ENCODE measurements at regions not wholly inside any gene's neighbourhood (a gene's known extent, or its start where the extent isn't known, plus 50 kb on each side); places are given as distances from the start of the nearest gene placed in this dataset.
"Not testable (repeated sequence)": the region's sequence is repeated elsewhere in the genome, so short reads cannot be mapped to it uniquely, and the experiment has no call there.

GRCh38 chr17:55990332-55991006 is 162.8 kb upstream of the ANKFN1 start:
- in situ Hi-C loops (cut with HindIII; ENCODE audit: low sequenced_read_pairs) = no loop called here
- no peak for DNase-seq (ENCODE audit: low spot score)

DNA sequence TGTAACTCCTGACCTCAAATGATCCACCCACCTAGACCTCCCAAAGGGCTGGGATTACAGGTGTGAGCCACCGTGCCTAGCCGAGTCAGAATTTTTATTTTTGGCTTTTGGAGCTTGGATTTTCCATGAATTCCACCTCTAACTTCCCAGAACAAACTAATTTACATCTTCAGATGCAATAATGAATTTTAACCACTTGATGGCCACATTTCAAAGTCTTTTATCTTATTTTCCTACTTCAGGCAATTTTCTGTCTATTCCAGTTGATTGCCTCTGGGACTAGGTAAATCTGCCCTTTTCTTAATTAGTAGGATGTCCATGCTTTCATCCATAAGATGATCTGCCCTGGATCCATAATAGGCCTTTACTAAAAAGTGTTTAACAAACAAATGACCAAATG is 156.4 kb upstream of the ANKFN1 start:
- no peak for DNase-seq (ENCODE audit: low spot score)
- in situ Hi-C loops (cut with HindIII; ENCODE audit: low sequenced_read_pairs) = no loop called here

DNA sequence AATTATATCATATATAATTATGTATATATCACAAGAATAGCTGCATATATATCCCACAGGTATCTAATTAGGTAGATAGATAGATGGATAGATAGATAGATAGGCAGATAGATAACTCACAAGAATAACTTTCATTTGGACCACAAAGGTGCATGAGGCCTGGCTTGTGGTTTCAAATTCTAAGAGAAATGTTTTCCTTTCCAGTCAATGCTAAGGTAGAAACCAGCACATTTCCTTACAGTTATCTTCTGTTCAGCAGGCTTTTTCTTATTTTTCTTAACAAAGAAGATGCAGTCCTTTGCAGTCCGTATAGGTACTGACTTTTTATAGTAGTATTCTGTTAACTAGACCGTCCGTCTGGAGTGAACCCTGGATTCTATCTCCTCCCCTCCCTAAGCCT is 152.9 kb upstream of the ANKFN1 start:
- no peak for DNase-seq (ENCODE audit: low spot score)
- in situ Hi-C loops (cut with HindIII; ENCODE audit: low sequenced_read_pairs) = no loop called here

DNA sequence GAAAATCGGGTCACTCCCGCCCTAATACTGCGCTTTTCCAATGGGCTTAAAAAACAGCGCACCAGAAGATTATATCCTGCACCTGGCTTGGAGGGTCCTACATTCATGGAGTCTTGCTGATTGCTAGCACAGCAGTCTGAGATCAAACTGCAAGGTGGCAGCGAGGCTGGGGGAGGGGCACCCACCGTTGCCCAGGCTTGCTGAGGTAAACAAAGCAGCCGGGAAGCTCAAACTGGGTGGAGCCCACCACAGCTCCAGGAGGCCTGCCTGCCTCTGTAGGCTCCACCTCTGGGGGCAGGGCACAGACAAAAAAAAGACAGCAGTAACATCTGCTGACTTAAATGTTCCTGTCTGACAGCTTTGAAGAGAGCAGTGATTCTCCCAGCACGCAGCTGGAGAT is 150.6 kb upstream of the ANKFN1 start:
- in situ Hi-C loops (cut with HindIII; ENCODE audit: low sequenced_read_pairs) = not testable (repeated sequence)

DNA sequence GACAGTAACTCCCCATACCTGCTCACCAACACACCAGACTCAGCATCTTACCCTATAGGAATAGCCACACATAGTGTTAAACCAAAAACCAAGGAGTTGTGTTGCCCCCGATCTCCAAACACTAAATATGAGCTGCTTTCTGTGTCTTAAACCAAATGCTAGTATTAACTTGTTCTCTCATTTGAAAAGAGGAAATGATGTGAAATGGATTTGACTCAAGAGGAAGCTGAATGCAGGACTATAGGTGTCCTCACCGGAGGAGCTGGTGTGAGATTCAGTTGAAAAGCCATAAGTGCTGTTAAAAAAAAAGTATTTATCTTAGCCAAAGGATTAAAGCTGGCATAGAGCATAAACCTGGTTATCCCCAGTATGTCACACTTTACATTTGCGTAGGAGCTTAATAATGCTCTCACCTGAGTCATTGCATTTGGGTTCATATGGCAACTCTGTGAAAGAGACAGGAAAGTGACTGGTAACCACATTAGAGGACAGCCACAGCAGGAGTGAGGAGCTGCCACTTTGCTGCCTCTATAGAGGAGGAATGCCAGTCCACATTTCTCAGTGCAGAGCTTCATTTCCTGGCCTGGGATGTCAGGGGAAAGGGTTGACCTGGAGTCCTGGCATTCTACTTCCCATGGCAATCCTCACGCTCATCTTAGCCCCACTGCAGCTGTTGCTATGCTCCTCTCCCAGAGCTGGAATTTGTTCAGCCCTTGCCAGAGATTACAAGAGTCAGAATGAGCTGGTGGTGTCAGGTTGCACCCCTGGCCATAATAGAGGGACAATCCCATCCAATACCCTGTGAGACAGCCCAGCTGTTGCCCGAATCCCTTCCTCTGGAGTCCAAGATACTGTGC is 143.3 kb upstream of the ANKFN1 start:
- in situ Hi-C loops (cut with HindIII; ENCODE audit: low sequenced_read_pairs) = no loop called here

More for the DNA sequence above, 150.6 kb upstream of the ANKFN1 start:
- not testable (repeated sequence) for DNase-seq (ENCODE audit: low spot score)

GRCh38 chr17:56011406-56012131 is 141.7 kb upstream of the ANKFN1 start:
- in situ Hi-C loops (cut with HindIII; ENCODE audit: low sequenced_read_pairs) = no loop called here
- no peak for DNase-seq (ENCODE audit: low spot score)

More for the DNA sequence above, 143.3 kb upstream of the ANKFN1 start:
- no peak for DNase-seq (ENCODE audit: low spot score)

GRCh38 chr17:56018211-56018610 is 135.1 kb upstream of the ANKFN1 start:
- no peak for DNase-seq (ENCODE audit: low spot score)
- in situ Hi-C loops (cut with HindIII; ENCODE audit: low sequenced_read_pairs) = no loop called here

GRCh38 chr17:56020369-56020768 is 132.9 kb upstream of the ANKFN1 start:
- in situ Hi-C loops (cut with HindIII; ENCODE audit: low sequenced_read_pairs) = no loop called here
- DNase-seq (ENCODE audit: low spot score) = no peak

GRCh38 chr17:56021681-56022190 is 131.5 kb upstream of the ANKFN1 start:
- in situ Hi-C loops (cut with HindIII; ENCODE audit: low sequenced_read_pairs) = no loop called here
- DNase-seq (ENCODE audit: low spot score) = no peak

DNA sequence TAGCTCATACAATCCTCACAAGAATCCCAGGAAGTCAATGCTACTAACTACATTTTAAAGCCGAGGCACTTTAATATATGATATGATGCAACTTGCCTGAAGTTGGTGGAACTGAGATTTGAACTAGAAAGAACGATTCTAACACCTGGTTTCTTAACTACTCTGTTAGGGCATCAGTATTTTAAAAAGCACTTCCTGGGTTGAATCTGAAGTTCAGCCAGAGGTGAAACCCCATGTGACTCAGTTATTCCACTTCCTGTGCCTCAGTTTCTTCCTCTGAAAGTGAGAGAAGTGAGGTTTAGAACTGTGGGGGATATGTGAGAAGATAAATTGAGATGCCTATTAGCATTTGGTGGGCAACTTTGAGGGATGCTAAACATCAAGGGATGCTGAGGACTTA is 129.4 kb upstream of the ANKFN1 start:
- in situ Hi-C loops (cut with HindIII; ENCODE audit: low sequenced_read_pairs) = no loop called here
- no peak for DNase-seq (ENCODE audit: low spot score)

DNA sequence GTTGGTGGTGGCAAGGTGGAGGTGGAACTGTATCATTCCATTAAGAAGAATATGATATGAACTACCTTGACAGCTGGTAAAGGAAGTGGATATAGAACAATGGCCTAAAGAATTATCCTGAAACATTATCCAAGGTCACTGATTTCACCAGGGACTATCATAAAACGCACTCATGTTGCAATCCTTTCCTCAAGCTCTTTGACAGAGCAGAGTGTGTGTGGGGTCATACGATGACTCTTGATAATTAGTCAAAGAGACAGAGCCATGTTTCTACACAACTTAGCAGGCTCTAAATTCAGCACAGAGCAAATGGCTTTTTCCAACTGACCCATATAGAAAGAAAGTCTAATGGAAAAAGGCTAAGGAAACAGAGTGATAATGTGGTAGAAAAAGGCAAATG is 126.4 kb upstream of the ANKFN1 start:
- in situ Hi-C loops (cut with HindIII; ENCODE audit: low sequenced_read_pairs) = no loop called here
- DNase-seq (ENCODE audit: low spot score) = no peak

GRCh38 chr17:56028837-56029236 is 124.4 kb upstream of the ANKFN1 start:
- in situ Hi-C loops (cut with HindIII; ENCODE audit: low sequenced_read_pairs) = no loop called here
- no peak for DNase-seq (ENCODE audit: low spot score)

DNA sequence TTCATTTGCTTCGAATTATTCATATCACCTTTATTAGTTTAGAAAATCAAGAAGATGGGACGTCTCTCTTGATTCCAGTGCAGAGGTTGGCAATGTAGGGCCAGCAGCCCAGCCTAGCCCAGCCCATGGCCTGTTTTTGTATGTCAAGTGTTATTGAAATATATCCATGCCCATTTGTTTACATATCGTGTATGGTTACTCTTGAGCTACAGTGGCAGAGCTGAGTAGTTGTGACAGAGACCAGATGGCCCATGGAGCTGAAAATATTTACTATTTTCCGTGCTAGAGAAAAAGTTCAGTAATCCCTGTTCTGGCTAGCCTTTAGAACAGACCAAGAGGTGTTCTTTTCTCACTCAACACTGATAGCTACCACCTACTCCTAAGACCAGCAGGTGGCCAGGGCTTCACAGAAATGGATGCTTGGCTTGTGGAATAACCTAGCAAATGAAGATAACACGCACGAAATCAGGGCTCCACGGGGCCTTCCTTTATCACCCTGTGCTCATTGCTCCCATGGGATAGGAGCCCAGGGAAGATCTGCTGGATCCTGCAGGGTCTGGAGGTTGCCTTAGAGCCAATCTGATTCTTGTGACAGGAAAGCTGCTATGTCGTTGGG is 123.2 kb upstream of the ANKFN1 start:
- DNase-seq (ENCODE audit: low spot score) = no peak
- in situ Hi-C loops (cut with HindIII; ENCODE audit: low sequenced_read_pairs) = no loop called here

- in situ Hi-C loops (cut with HindIII; ENCODE audit: low sequenced_read_pairs) = no loop called here
- DNase-seq (ENCODE audit: low spot score) = no peak
Measured at GRCh38 chr17:56031636-56032035, 121.6 kb upstream of the ANKFN1 start.

DNA sequence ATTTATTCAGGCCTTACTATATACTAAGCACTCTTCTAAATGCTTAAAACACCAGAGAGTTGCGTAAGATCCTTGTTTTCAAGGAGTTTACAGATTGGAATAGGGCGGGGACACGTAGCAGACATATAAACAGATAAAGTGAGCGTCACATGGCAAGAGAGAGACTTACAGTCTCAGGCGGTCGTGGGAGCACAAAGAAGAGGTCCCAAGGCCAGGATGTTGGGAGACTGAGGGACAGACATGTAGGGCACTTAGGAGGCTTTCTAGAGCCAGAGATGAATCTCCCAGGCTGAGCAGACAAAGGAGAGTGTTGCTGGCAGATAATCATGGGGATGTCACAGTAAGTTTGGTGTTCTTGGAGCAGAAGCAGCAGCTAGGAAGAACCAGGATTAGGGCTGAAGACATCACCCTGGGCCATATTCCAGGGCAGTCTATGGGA is 119.1 kb upstream of the ANKFN1 start:
- in situ Hi-C loops (cut with HindIII; ENCODE audit: low sequenced_read_pairs) = no loop called here
- no peak for DNase-seq (ENCODE audit: low spot score)

- in situ Hi-C loops (cut with HindIII; ENCODE audit: low sequenced_read_pairs) = no loop called here
- DNase-seq (ENCODE audit: low spot score) = no peak
Measured at GRCh38 chr17:56038131-56038530, 115.1 kb upstream of the ANKFN1 start.

- DNase-seq (ENCODE audit: low spot score) = no peak
Measured at GRCh38 chr17:56045872-56046271, 107.4 kb upstream of the ANKFN1 start.

DNA sequence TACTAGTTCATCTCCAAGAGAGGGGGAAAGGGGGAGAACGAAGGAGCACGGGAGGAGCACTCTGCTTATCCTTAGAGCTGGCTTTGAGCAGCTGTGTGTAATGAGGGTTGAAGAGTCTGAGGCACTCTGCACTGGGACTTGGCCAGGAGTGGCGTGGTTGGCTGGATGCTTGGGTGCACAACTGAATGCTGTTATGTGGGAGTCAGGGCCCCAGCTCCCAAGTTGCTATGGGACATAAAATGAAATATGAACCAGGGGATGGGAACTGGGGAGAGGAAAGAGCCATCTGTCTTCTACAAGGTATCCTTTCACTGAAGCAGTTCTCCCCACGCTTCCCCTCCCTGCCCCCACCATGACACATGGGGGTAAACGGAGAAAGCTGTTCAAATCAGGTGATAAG is 105.9 kb upstream of the ANKFN1 start:
- DNase-seq (ENCODE audit: low spot score) = no peak
- in situ Hi-C loops (cut with HindIII; ENCODE audit: low sequenced_read_pairs) = no loop called here

More at GRCh38 chr17:56045872-56046271, 107.4 kb upstream of the ANKFN1 start:
- in situ Hi-C loops (cut with HindIII; ENCODE audit: low sequenced_read_pairs) = no loop called here

DNA sequence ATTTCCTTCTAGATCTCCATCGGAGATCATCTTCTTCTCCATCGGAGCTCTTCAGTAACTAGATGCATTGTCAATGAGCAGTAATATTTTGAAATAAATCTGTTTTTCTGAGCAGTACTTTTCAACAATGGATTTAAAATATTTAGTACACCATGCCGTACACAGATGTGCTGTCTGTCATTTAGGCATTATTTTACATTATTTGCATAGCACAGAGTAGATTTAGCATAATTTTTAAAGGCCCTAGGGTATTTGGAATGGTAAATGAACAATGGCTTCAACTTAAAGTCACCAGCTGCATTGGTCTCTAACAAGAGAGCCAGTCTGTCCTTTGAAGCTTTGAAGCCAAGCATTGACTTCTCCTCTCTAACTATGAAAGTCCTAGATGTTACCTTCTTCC is 95.4 kb upstream of the ANKFN1 start:
- in situ Hi-C loops (cut with HindIII; ENCODE audit: low sequenced_read_pairs) = no loop called here

More for the DNA sequence above, 95.4 kb upstream of the ANKFN1 start:
- DNase-seq (ENCODE audit: low spot score) = no peak
